Fibroblast of skin of abdomen (primary cell): ENCODE measurements at regions not wholly inside any gene's neighbourhood (a gene's known extent, or its start where the extent isn't known, plus 50 kb on each side); places are given as distances from the start of the nearest gene placed in this dataset.
A peak's percentile ranks its signal among the peaks of the same experiment; 100 is the strongest.

Experiments
- DNase-seq: peaks from one replicate; pipeline ENCODE4 v3.0.0-alpha.2; 2013

GRCh38 chr16:66289051-66289680 lies 77.3 kb upstream of the CDH5 start:
- no peak for DNase-seq

- no peak for DNase-seq
Measured at GRCh38 chr16:66287926-66288325, 78.6 kb upstream of the CDH5 start.

DNA sequence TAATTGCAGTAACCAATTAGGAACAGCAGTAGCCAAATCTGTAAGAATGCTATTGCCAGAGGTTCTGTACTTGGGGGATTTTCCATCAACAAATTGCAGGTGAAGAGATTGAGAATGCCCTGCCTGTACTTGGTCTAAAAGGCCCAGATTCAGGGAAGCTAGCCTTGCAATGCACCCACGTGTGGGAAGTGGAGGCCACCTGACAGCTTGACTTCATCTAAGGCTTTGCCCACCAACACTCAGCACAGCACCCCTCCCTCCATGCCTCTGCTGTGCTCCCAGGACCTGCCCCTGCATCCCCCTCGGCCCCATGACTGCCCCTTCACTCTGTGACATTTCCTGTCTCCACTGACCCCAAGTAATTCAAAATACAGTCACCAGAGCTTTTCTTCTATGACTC lies 79.1 kb upstream of the CDH5 start:
- DNase-seq: no peak

GRCh38 chr16:66286527-66286926 lies 80.0 kb upstream of the CDH5 start:
- no peak for DNase-seq

- no peak for DNase-seq
Measured at GRCh38 chr16:66278604-66279262, 87.8 kb upstream of the CDH5 start.

DNA sequence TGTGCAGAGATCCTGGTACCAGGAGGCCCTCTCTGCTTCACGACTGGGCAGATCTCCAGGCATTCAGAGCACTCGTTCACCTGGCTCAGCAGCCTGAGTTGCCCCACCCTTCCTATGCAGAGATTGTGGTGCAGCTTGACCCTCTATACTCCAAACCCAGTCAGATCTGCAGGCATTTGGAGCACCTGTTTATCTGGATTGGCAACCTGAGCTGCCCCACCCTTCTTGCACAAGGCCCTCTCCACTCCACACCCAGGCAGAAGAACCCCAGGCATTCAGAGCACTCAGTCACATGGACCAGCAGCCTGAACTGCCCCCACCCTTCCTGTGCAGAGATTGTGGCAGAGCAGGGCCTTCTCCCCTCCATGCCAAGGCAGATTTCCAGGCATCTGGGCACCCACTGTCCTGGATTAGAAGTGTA lies 88.4 kb upstream of the CDH5 start:
- DNase-seq: no peak

GRCh38 chr16:66277311-66278070 lies 89.0 kb upstream of the CDH5 start:
- no peak for DNase-seq

DNA sequence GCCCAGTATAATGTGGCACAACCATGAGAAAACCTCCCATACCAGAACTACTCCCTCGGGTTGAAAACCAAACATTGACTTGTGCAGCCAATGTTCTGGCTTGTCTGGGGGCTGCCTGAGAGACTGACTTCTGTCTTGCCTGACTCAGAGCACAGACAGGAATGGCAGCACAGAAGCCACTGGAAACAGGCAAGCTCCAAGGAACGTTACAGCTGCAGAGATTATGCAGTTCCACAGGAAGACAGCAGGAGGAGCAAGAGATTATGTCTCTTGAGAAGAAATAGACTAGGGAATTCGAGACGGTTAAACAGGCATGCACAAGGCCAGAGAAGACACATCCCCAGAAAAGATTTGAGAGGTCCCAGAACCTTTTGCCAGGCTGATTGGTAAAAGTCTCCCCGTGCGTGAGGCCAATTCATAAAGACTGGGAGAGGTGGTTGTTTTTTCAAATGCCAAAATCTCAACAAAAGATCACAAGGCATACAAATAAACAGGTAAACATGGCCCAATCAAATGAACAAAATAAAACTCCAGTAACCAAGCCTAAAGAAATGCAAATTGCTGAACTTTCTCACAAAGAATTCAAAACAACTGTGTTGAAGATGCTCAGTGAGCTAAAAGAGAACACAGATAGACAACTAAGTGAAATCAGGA lies 90.6 kb upstream of the CDH5 start:
- DNase-seq: peak; percentile 73

DNA sequence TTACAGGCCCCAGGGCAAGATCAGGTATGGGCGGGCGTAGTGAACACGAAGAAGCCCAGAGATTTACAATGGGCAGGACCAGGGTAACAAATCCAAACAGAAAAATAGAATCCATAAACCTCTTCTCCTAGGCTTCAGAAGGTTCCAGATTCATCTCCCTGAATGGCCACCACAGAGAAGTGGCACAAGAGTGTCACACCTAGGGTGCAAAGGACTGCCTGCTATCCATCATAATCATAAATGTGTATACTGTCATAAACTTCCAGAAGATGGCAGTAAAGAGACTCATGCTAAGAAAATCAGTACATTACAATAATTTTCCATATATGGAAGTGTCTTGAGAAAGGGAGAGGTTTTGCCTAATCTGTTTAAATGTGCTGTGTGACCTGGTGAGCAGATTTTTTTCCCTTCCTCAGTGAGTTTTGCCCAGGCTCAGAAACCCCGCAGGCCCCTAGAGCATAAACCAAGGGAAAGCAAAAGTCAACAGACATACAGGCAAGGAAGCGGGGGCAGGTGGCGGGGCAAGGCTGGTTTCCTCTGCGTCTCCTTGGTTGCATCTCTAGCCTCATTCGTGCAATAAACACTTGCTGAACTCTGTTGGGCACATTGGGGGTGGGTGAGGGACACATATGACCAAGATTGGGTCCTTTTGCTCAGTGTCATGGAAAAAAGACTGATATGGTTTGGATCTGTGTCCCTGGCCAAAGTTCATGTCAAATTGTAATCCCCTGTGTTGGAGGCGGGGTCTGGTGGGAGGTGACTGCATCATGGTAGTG lies 92.0 kb upstream of the CDH5 start:
- DNase-seq: peak; percentile 50

DNA sequence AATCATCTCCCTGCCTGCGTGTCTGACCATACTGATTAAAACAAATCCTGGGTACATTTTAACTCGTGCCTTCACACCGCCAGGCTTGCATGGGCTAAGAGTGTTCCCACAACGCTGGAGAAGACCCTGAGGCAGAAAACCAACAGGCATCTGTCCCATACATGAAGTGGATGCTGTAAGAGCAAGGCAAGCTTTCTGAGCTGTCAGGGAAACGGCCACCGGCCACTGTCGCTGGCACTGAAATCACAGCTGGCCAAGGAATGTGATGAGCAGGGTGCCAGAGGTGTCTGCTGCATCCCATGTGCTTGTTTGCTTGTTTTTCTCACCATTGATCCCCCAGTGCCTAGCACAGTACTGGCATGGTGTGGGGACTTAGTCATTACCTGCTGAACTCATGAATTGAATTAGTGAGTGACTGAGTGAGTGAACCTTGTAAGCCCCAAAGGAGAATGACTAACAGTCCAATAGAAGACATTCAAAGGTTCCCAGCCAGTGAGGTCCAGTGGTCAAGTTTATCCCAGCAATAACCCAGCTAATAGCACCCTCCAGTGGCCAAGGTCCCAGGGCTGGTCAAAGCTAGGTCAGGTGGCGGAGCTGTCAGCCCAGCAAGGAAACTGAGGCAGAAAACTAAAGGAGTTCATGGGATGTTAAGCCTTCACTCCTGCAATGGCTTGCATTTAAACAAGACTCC lies 92.7 kb upstream of the CDH5 start:
- no peak for DNase-seq

DNA sequence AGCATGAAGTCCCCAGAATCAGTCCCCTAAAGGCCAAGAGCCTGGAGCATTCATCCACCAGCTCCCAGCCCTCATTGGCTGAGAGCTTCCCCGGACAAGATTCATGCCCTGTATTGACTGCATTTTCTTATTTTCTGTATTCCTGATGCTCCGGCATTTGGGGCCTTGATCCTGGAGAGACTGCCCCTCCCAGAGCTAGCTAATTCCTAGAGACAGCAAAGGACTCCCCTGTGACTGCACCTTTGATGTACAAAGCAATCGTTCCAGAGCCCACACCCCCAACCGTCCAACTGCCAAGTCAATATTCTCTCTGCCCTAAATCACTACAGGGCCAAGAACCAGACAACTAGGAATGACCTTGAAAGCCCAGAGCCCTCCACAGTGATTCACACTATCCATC lies 93.4 kb upstream of the CDH5 start:
- no peak for DNase-seq

- DNase-seq: no peak
Measured at GRCh38 chr16:66272461-66272860, 94.0 kb upstream of the CDH5 start.

DNA sequence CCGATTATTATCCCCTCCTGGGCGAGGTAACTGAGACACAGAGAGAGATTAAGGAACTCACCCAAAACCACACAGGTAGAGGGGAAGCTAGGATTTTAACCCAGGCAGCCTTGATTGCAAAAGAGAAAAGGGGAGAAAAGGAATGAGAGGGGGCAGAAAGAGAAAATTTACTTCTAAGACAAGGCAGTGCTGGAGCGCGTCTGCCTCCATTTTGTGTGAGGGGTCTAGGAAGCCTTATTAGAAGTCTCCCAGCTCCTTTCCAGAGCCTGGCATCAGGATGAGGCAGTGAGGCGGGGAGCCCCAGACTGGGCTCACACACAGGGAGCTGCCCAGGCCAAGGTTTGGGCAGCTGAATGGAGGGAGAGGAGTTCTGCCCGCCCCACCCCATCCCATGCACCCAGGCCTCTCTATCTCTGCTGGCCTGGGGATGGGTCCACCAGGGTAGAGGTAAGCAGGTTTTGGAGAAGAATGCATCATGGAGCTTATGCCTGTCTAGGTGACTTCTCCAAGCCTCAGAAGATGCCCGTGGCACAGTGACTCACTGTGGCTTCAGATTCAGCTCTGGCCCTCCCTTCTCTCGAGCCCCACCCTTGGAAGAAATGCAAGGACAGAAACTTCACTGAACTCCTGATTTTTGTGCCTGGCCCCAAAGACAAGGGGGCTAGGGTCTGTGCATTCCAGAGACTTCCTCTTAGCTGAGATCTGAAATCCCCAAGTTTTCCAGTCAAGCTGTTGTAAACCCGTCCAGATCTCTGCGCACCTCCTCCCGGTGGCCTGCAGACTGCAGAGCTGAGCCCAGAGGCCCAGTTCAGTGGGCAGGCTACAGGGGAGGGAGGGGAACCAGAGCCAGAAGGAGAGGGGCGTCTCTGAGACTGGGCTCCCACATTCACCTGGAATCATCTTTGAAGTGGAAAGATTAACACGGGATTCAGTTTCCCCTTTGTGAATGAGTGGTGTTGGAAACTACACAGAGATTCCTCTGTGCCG lies 95.1 kb upstream of the CDH5 start:
- DNase-seq: no peak

DNA sequence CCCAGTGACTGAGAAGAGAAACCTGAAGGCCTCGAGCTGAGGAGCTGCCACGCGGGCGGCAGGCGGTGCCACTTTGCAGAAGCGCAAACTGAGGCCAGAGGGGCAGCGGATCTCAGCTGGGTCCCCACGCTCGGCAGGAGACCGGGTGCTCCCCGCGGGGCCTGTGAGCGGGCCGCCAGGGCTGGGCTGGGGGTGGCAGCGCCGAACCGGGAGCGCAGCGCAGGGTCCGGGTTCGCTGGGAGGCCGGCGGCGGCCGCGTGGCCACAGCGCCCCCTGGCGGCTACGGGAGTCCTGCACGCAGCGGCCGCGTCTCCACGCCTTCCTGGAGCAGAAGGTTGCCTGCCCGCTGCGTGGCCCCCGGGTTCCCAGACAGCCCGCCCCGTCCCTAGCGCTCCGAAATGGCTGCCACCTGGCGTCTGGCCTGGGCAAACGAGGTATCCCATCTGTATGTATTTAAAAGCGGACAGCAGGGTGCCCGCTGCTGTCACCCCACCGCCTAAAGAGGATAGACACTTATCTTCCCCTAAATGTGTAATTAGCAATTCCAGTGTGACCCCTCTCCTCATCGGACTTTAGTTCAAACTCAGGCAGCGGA lies 96.1 kb upstream of the CDH5 start:
- DNase-seq: peak; percentile 79

DNA sequence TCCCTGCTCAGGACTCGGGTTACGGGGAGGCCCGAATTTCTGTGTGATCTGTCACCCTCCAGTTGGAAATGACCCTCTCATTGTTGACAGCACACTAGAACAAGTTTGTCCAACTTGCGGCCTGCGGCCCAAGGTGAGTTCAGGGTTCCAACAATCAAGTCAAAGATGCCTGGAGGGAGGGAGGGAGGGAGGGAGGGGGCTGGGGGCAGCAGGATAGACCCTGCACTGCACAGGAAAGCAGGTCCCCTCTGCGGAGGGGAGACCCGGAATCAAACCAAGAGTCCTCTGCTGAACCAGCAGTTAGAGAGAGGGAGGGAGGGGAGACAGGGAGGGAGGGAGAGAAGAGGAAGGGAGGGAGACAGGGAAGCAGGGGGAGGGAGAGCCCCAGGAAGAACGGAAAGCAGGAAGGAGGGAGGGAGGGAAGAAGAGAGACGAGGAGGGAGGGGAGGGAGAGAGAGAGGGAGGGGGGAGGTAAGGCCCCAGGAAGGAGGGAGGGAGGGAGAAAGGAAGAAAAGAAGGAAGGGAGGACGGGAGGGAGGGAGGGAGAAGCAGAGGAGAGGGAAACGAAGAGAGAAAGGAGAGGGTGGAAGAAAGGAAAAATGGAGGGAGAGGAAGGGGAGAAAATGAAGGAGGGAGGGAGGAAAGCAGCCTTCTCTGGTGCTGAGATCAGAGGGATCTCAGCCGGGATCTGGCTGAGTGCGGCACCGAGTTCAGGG lies 96.7 kb upstream of the CDH5 start:
- peak; percentile 65 for DNase-seq

DNA sequence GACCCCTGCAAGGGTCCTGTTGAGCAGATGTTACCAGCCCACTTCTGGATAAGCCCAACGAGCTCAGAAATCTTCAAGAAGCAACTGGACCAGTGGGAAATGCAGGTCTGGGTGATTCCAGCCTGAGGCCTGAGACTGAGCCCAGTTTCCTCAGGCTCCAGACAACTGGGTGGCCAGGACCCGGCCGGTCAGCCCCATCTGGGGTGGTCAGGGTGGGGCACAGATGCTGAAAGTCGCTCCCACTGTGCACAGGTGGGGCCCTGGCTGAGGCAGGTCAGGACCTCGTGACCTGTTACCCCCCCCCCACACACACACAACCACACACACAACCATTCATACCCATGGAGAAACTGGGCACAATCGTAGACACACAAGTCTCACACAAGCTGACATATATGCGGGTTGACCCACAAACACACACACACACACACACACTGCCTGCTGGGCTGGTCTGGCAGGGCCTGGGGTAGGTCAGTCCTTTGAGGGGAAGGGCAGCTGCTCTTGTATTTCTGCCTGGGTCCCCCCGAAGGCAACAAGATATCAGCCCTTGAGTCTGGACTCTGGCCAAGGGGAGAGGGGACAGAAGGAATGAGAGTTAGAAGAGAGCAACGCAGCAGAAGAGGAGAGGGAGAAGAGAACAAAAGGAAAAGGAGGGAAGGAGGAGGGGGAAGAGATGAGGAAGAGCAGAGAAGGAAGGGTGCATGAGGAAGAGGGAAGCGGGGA lies 99.0 kb upstream of the CDH5 start:
- DNase-seq: no peak

- DNase-seq: peak; percentile 99
Measured at GRCh38 chr16:66266436-66267291, 99.8 kb upstream of the CDH5 start.
